ENCODE measurements at regions not wholly inside any gene's neighbourhood (a gene's known extent, or its start where the extent isn't known, plus 50 kb on each side); places are given as distances from the start of the nearest gene placed in this dataset.

DNA sequence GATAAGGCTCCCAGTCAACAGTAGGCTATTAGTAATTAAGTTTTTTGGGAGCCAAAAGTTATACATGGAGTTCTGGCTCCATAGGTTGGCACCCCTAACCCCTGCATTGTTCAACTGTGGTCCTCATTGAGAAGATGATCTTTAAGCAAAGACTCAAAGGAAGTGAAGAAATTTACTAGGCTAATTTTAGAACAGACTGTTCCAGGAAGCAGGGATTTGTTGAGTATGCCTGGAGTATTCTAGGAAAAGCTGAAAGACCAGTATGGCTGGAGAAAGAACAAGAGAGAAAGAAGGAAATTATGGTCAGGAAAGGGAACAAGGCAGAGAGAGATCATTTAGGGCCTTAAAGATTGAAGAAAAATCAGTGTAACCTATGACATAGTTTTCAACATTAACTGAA is 125.1 kb downstream of the PMAIP1 start:
- no peak overlapping the region for H3K4me2 ChIP-seq (ENCODE audit: low read length)
- H3K4me1 ChIP-seq (ENCODE audit: insufficient read depth, low read length, poor library complexity, severe bottlenecking): no peaks in the 10 kb centered on the region
- H2AFZ ChIP-seq (ENCODE audit: low read length): no peak overlapping the region
- no peaks in the 10 kb centered on the region for H3K9me2 ChIP-seq (ENCODE audit: insufficient read depth, low read length)
- DNase-seq (ENCODE audit: low spot score): no peak
- no peak overlapping the region for H3K4me3 ChIP-seq (ENCODE audit: low read depth, low read length, poor library complexity, severe bottlenecking)
- TF ChIP-seq, protein P1, sequence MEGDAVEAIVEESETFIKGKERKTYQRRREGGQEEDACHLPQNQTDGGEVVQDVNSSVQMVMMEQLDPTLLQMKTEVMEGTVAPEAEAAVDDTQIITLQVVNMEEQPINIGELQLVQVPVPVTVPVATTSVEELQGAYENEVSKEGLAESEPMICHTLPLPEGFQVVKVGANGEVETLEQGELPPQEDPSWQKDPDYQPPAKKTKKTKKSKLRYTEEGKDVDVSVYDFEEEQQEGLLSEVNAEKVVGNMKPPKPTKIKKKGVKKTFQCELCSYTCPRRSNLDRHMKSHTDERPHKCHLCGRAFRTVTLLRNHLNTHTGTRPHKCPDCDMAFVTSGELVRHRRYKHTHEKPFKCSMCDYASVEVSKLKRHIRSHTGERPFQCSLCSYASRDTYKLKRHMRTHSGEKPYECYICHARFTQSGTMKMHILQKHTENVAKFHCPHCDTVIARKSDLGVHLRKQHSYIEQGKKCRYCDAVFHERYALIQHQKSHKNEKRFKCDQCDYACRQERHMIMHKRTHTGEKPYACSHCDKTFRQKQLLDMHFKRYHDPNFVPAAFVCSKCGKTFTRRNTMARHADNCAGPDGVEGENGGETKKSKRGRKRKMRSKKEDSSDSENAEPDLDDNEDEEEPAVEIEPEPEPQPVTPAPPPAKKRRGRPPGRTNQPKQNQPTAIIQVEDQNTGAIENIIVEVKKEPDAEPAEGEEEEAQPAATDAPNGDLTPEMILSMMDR (conservative IDR thresholded peaks at IDR 0.05; ENCODE audit: low read length): no peak
- TF ChIP-seq EZH2phosphoT487 (IDR thresholded peaks at IDR 0.05; ENCODE audit: borderline replicate concordance, low read depth, low read length): no peak
- no peak overlapping the region for H3K27ac ChIP-seq (ENCODE audit: low read depth, low read length, poor library complexity, severe bottlenecking)
- no peaks in the 10 kb centered on the region for H3K9me3 ChIP-seq (ENCODE audit: low read length)
- no peaks in the 10 kb centered on the region for H3K36me3 ChIP-seq (ENCODE audit: insufficient read depth, low read length)
- POLR2A ChIA-PET: interaction anchor here (0.6 kb wide), 1 partner anchor 338 kb away, joined by 3 read pairs; no protein-coding TSS in a partner anchor
- CTCF ChIA-PET (ENCODE audit: unreplicated experiment): no interaction called here
- no peaks in the 10 kb centered on the region for H3K79me2 ChIP-seq (ENCODE audit: insufficient read depth, low read depth, low read length)
- intact Hi-C loops (cut with micrococcal nuclease; ENCODE audit: unreplicated experiment): no loop called here
- no peaks in the 10 kb centered on the region for H4K20me1 ChIP-seq (ENCODE audit: insufficient read depth, low read length)
- BruUV-seq (replicated peaks): no TSS peak

DNA sequence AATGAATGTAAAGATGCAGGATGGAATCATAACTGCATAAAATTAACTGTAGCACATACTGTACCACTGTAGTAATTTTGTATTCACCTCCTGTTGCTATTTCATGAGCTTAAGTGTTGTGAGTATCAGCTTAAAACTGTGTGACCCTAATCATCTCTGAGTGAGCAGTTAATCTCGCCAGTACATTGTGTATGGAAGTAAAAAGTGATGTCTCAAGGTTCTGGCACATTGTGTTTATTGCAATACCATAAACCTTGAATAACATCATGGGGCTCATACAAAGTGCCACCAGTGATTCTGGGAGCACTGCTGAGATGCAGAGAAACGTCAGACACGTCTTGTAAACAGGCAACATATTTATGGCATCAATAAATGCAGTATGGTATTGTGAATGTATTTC is 124.5 kb downstream of the PMAIP1 start:
- H3K36me3 ChIP-seq (ENCODE audit: insufficient read depth, low read length): no peaks in the 10 kb centered on the region
- no peak overlapping the region for H3K4me2 ChIP-seq (ENCODE audit: low read length)
- no peaks in the 10 kb centered on the region for H3K4me1 ChIP-seq (ENCODE audit: insufficient read depth, low read length, poor library complexity, severe bottlenecking)
- BruUV-seq (replicated peaks): no TSS peak
- no peaks in the 10 kb centered on the region for H3K9me2 ChIP-seq (ENCODE audit: insufficient read depth, low read length)
- no peak for DNase-seq (ENCODE audit: low spot score)
- ChIA-PET CTCF (ENCODE audit: unreplicated experiment) (no interaction called here), POLR2A (interaction anchor here (0.6 kb wide), 1 partner anchor 338 kb away, joined by 3 read pairs; no protein-coding TSS in a partner anchor)
- H2AFZ ChIP-seq (ENCODE audit: low read length): no peak overlapping the region
- H3K79me2 ChIP-seq (ENCODE audit: insufficient read depth, low read depth, low read length): no peaks in the 10 kb centered on the region
- H3K9me3 ChIP-seq (ENCODE audit: low read length): no peaks in the 10 kb centered on the region
- no peak overlapping the region for H3K4me3 ChIP-seq (ENCODE audit: low read depth, low read length, poor library complexity, severe bottlenecking)
- intact Hi-C loops (cut with micrococcal nuclease; ENCODE audit: unreplicated experiment): no loop called here
- H4K20me1 ChIP-seq (ENCODE audit: insufficient read depth, low read length): no peaks in the 10 kb centered on the region
- H3K27ac ChIP-seq (ENCODE audit: low read depth, low read length, poor library complexity, severe bottlenecking): no peak overlapping the region
- TF ChIP-seq EZH2phosphoT487 (IDR thresholded peaks at IDR 0.05; ENCODE audit: borderline replicate concordance, low read depth, low read length): no peak
- TF ChIP-seq, protein P1 (conservative IDR thresholded peaks at IDR 0.05; ENCODE audit: low read length): no peak

DNA sequence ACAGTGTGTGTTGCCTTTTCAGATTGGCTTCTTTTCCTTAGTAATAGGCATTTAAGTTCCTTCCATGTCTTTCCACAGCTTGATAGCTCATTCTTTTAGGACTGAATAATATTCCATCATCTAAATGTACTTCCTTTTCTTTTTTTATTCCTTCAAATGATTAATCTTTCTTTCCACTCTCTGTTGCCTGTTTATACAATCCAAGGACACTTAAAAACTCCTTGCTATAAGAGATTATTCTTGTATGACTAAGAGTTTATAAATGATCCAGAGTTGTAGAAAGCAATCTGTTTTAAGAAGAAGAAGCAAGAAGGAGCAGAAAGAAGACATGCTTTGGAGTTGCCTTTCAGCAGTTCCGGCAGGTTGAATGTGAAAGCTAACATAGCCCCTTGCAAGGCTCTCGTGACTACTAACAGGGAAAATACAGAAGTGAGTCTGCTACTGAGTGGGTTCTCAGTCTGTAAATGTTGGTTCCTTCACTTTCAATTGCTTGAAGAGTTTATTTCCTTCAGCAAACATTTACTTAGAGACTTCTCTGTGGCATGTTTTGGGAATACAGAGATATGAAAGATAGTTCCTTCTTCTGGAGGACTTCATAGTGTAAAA is 123.0 kb downstream of the PMAIP1 start:
- Histone ChIP-seq H3K36me3 (ENCODE audit: insufficient read depth, low read length) (no peaks in the 10 kb centered on the region), H3K27ac (ENCODE audit: low read depth, low read length, poor library complexity, severe bottlenecking) (no peak overlapping the region), H2AFZ (ENCODE audit: low read length) (no peak overlapping the region), H3K4me2 (ENCODE audit: low read length) (no peak overlapping the region), H3K9me2 (ENCODE audit: insufficient read depth, low read length) (no peaks in the 10 kb centered on the region), H3K4me3 (ENCODE audit: low read depth, low read length, poor library complexity, severe bottlenecking) (no peak overlapping the region), H3K79me2 (ENCODE audit: insufficient read depth, low read depth, low read length) (no peaks in the 10 kb centered on the region), H3K9me3 (ENCODE audit: low read length) (no peaks in the 10 kb centered on the region), H3K4me1 (ENCODE audit: insufficient read depth, low read length, poor library complexity, severe bottlenecking) (no peaks in the 10 kb centered on the region), H4K20me1 (ENCODE audit: insufficient read depth, low read length) (no peaks in the 10 kb centered on the region)
- no TSS peak for BruUV-seq (replicated peaks)
- intact Hi-C loops (cut with micrococcal nuclease; ENCODE audit: unreplicated experiment): no loop called here
- no peak for DNase-seq (ENCODE audit: low spot score)
- ChIA-PET CTCF (ENCODE audit: unreplicated experiment) (no interaction called here), POLR2A (no interaction called here)
- TF ChIP-seq EZH2phosphoT487 (IDR thresholded peaks at IDR 0.05; ENCODE audit: borderline replicate concordance, low read depth, low read length): no peak
- TF ChIP-seq, protein P1 (conservative IDR thresholded peaks at IDR 0.05; ENCODE audit: low read length): no peak
